Panc1 (cell line): ENCODE measurements at regions not wholly inside any gene's neighbourhood (a gene's known extent, or its start where the extent isn't known, plus 50 kb on each side); places are given as distances from the start of the nearest gene placed in this dataset.

Source experiments
- POLR2AphosphoS5 ChIP-seq: IDR thresholded peaks from 2 replicates; pipeline ENCODE4 v1.6.1; 2012; ENCODE audit warnings: mild to moderate bottlenecking, low read depth, low read length, moderate library complexity
- TCF7L2 ChIP-seq: IDR thresholded peaks from 2 replicates; pipeline ENCODE4 v1.6.1; 2011; ENCODE audit warnings: mild to moderate bottlenecking, low read depth, low read length, inconsistent platforms
- TF ChIP-seq, protein P1 (sequence below): fragments of 450-650 bp; IDR thresholded peaks from 2 replicates; pipeline ENCODE4 v1.5.1; 2017; ENCODE audit warnings: mild to moderate bottlenecking

DNA sequence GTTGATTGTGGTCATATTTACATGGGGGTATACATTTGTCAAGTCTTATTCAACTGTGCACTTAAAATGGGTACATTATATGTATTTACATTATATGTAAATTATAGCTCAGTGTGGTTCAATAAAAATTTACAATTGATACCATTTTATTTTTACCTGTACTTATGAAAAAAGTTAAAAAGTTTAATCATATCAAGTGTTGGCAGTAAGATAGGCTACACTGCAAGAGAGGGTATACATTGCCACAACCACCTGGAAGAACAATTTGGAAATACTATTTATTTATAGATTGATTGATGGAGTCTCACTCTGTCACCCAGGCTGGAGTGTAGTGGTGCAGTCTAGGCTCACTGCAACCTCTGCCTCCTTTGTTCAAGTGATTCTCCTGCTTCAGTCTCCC lies 453.3 kb downstream of the XYLT1 start:
- TF ChIP-seq, protein P1, sequence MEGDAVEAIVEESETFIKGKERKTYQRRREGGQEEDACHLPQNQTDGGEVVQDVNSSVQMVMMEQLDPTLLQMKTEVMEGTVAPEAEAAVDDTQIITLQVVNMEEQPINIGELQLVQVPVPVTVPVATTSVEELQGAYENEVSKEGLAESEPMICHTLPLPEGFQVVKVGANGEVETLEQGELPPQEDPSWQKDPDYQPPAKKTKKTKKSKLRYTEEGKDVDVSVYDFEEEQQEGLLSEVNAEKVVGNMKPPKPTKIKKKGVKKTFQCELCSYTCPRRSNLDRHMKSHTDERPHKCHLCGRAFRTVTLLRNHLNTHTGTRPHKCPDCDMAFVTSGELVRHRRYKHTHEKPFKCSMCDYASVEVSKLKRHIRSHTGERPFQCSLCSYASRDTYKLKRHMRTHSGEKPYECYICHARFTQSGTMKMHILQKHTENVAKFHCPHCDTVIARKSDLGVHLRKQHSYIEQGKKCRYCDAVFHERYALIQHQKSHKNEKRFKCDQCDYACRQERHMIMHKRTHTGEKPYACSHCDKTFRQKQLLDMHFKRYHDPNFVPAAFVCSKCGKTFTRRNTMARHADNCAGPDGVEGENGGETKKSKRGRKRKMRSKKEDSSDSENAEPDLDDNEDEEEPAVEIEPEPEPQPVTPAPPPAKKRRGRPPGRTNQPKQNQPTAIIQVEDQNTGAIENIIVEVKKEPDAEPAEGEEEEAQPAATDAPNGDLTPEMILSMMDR: no peak
- TF ChIP-seq POLR2AphosphoS5 (no peak), TCF7L2 (no peak)
